ENCODE measurements at regions not wholly inside any gene's neighbourhood (a gene's known extent, or its start where the extent isn't known, plus 50 kb on each side); places are given as distances from the start of the nearest gene placed in this dataset.
"Not testable (repeated sequence)": the region's sequence is repeated elsewhere in the genome, so short reads cannot be mapped to it uniquely, and the experiment has no call there.

GRCh38 chr10:33007731-33008381 is 49.8 kb upstream of the ITGB1 start:
- Histone ChIP-seq H3K4me1 (ENCODE audit: control insufficient read depth, insufficient read depth, low read length, unreplicated experiment) (peaks cover 48% of the 10 kb centered on the region), H3K79me2 (ENCODE audit: control insufficient read depth, insufficient read depth, low read length, unreplicated experiment) (peaks cover 19% of the 10 kb centered on the region)
- not testable (repeated sequence) for H3K36me3 ChIP-seq (ENCODE audit: insufficient read depth, low read length); H2AFZ ChIP-seq (ENCODE audit: low read length, unreplicated experiment); H3K4me3 ChIP-seq (ENCODE audit: low read depth, low read length); H3K27ac ChIP-seq (ENCODE audit: low read depth, low read length); H3K27me3 ChIP-seq (ENCODE audit: insufficient read depth, low read length)

Data from ACC112 (cell line).